DND-41 (cell line): ENCODE measurements at regions not wholly inside any gene's neighbourhood (a gene's known extent, or its start where the extent isn't known, plus 50 kb on each side); places are given as distances from the start of the nearest gene placed in this dataset.

Source experiments
- ATAC-seq: fragments of 200-7000 bp; cut with Tn5 transposase; 3 replicates; pipeline ENCODE4 v1.9.1; 2021; ENCODE audit warnings: low read depth; ENCODE audit not compliant: insufficient read depth
- DNase-seq: peaks from one replicate; pipeline ENCODE4 v3.0.0-alpha.2; 2020
- H2AFZ ChIP-seq: 2 replicates; pipeline ENCODE4 v1.6.0; 2012; ENCODE audit warnings: low read depth, low read length
- H3K27ac ChIP-seq: 2 replicates; pipeline ENCODE4 v1.5.1; 2012; ENCODE audit warnings: low read length, inconsistent platforms
- H3K27me3 ChIP-seq: fragments of 200-600 bp; sonication (generic); 2 replicates; pipeline ENCODE4 v1.6.0; 2012; ENCODE audit warnings: low read length, mild to moderate bottlenecking, inconsistent platforms; ENCODE audit not compliant: insufficient read depth, poor library complexity
- H3K36me3 ChIP-seq: 2 replicates; pipeline ENCODE4 v1.5.1; 2012; ENCODE audit warnings: low read length, inconsistent platforms; ENCODE audit not compliant: insufficient read depth
- H3K4me1 ChIP-seq: 2 replicates; pipeline ENCODE4 v1.5.1; 2012; ENCODE audit warnings: mild to moderate bottlenecking, low read length; ENCODE audit not compliant: insufficient read depth
- H3K4me2 ChIP-seq: 2 replicates; pipeline ENCODE4 v1.6.0; 2012; ENCODE audit warnings: mild to moderate bottlenecking, moderate library complexity, low read length, inconsistent platforms; ENCODE audit not compliant: insufficient read depth
- H3K4me3 ChIP-seq, 2 experiments: fragments of 200-600 bp in 1 of 2; shearing (Covaris generic) in 1 of 2; 2 replicates each; pipeline ENCODE4 v1.5.1; 2012 to 2016; ENCODE audit warnings: inconsistent platforms in 2 of 2, low read length in 2 of 2, mild to moderate bottlenecking in 2 of 2, low read depth in 1 of 2, moderate library complexity in 1 of 2
- H3K79me2 ChIP-seq: 2 replicates; pipeline ENCODE4 v1.6.0; 2012; ENCODE audit warnings: low read length, inconsistent platforms; ENCODE audit not compliant: insufficient read depth
- H3K9ac ChIP-seq: 2 replicates; pipeline ENCODE4 v1.6.0; 2012; ENCODE audit warnings: low read depth, mild to moderate bottlenecking, inconsistent platforms, low read length, moderate library complexity
- H3K9me3 ChIP-seq: 2 replicates; pipeline ENCODE4 v1.5.1; 2012; ENCODE audit warnings: low read length, moderate library complexity, mild to moderate bottlenecking, inconsistent platforms; ENCODE audit not compliant: insufficient read depth, severe bottlenecking
- H4K20me1 ChIP-seq: 2 replicates; pipeline ENCODE4 v1.6.0; 2012; ENCODE audit warnings: low read length; ENCODE audit not compliant: insufficient read depth
- EZH2 ChIP-seq: IDR thresholded peaks from 3 replicates; pipeline ENCODE4 v1.6.1; 2012; ENCODE audit warnings: borderline replicate concordance, low read depth, mild to moderate bottlenecking, moderate library complexity, low read length, inconsistent platforms; ENCODE audit not compliant: severe bottlenecking
- TF ChIP-seq, protein P1 (sequence below): IDR thresholded peaks from 2 replicates; pipeline ENCODE4 v1.5.1; 2012; ENCODE audit warnings: borderline replicate concordance, low read length, moderate library complexity, mild to moderate bottlenecking; ENCODE audit not compliant: poor library complexity, severe bottlenecking; ENCODE audit errors: extremely low read depth

DNA sequence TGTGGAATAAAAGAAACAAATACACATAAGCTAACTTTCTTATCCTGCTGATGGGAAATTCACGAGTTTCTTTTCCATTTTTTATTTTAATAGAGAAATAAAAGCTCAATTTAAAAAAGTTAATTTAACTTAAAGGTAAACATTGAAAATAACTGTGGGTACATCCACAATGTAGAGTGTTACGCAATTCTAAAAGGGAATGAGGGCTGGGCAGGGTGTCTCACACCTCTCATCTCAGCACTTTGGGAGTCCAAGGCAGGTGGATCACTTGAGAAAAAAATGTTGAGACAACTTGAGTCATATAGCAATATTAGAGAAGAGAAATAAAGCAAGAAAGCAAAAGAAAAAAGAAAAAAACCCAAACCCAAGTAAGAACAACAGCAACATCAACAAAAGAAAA is 207.0 kb downstream of the DIPK2A start:
- no peaks in the 10 kb centered on the region for H3K4me1 ChIP-seq

DNA sequence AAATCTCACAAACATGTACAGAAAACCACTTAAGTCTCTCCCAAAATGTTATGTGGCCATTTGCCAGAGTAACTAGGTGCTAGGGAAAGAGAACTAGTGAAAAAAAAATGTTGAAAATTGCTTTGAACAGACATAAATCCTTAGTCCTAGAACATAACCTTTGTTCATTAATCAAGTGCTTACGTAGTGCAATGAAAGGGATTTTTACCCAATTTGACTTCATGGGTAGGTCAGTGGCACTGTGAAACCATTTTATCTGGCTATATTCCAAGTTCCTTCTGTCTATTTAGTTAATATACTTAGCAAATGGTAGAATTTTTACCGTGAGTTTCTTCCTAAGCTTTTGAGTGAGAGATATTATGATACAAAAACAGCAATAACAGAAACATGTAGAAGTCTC is 209.4 kb downstream of the DIPK2A start:
- no peak overlapping the region for H3K27ac ChIP-seq

More for the DNA sequence above, 207.0 kb downstream of the DIPK2A start:
- Histone ChIP-seq H3K36me3 (no peaks in the 10 kb centered on the region), H3K27ac (no peak overlapping the region), H3K9ac (no peak overlapping the region), H3K4me2 (no peak overlapping the region), H3K9me3 (no peaks in the 10 kb centered on the region), H2AFZ (no peak overlapping the region), H3K79me2 (no peaks in the 10 kb centered on the region), H3K27me3 (no peaks in the 10 kb centered on the region), H3K4me3 (no peak overlapping the region), H4K20me1 (no peaks in the 10 kb centered on the region)
- no peak for DNase-seq
- no peak for ATAC-seq
- no peak for TF ChIP-seq EZH2
- TF ChIP-seq, protein P1, sequence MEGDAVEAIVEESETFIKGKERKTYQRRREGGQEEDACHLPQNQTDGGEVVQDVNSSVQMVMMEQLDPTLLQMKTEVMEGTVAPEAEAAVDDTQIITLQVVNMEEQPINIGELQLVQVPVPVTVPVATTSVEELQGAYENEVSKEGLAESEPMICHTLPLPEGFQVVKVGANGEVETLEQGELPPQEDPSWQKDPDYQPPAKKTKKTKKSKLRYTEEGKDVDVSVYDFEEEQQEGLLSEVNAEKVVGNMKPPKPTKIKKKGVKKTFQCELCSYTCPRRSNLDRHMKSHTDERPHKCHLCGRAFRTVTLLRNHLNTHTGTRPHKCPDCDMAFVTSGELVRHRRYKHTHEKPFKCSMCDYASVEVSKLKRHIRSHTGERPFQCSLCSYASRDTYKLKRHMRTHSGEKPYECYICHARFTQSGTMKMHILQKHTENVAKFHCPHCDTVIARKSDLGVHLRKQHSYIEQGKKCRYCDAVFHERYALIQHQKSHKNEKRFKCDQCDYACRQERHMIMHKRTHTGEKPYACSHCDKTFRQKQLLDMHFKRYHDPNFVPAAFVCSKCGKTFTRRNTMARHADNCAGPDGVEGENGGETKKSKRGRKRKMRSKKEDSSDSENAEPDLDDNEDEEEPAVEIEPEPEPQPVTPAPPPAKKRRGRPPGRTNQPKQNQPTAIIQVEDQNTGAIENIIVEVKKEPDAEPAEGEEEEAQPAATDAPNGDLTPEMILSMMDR, result no peak

DNA sequence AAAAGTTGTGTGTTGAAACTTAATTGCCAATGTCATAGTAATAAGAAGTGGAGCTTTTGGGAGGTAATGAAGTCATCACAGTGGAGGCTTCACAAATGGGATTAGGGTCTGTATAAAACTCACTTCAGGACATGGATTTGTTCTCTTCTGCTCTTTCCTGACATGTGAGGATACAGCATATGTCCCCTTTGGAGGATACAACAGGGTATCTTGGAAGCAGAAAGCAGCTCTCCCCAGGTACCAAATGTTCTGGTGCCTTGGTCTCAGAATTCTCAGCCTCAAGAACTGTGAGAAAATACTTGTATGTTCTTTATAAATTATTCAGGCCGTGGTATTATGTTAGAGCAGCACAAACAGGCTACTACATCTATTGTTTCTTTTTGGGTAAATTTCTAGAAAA is 210.9 kb downstream of the DIPK2A start:
- no peaks in the 10 kb centered on the region for H3K9me3 ChIP-seq
- H3K27ac ChIP-seq, result no peak overlapping the region
- H3K79me2 ChIP-seq, result no peaks in the 10 kb centered on the region
- H3K27me3 ChIP-seq, result no peaks in the 10 kb centered on the region
- peaks cover 1% of the 10 kb centered on the region for H3K4me1 ChIP-seq
- no peak overlapping the region for H3K4me2 ChIP-seq
- H3K9ac ChIP-seq, result no peak overlapping the region
- no peak for DNase-seq
- no peak for ATAC-seq
- no peak overlapping the region for H3K4me3 ChIP-seq
- H4K20me1 ChIP-seq, result no peaks in the 10 kb centered on the region
- H3K36me3 ChIP-seq, result no peaks in the 10 kb centered on the region
- TF ChIP-seq, protein P1, result no peak
- TF ChIP-seq EZH2, result no peak
- no peak overlapping the region for H2AFZ ChIP-seq

More for the DNA sequence above, 209.4 kb downstream of the DIPK2A start:
- ATAC-seq (no peak), DNase-seq (no peak)
- Histone ChIP-seq H3K9ac (no peak overlapping the region), H2AFZ (no peak overlapping the region), H3K9me3 (no peaks in the 10 kb centered on the region), H3K36me3 (no peaks in the 10 kb centered on the region), H4K20me1 (no peaks in the 10 kb centered on the region), H3K4me2 (no peak overlapping the region), H3K79me2 (no peaks in the 10 kb centered on the region), H3K4me1 (no peaks in the 10 kb centered on the region), H3K4me3 (no peak overlapping the region), H3K27me3 (no peaks in the 10 kb centered on the region)
- TF ChIP-seq EZH2, result no peak
- TF ChIP-seq, protein P1, result no peak

DNA sequence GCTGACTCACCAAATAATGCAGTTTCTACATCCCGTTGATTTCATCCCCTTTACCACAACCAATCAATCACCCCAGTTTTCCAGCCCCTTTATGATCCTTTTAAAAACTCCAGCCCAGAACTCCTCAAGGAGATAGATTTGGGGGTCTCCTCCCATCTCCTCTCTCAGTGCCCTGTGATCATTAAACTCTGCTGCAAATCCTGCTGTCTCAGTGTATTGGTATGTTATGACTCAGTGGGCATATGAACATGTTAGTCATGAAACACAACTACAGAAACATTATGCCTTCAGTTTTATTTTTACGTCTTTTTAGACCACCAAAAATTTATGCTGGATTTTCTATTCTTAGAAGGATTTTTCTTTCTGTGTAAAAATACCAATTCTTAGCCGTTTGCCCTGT is 213.7 kb downstream of the DIPK2A start:
- H3K27me3 ChIP-seq, result no peaks in the 10 kb centered on the region
- no peak for ATAC-seq
- H3K9me3 ChIP-seq, result no peaks in the 10 kb centered on the region
- no peaks in the 10 kb centered on the region for H4K20me1 ChIP-seq
- H3K4me2 ChIP-seq, result no peak overlapping the region
- no peak for DNase-seq
- H3K4me1 ChIP-seq, result peaks cover 18% of the 10 kb centered on the region
- TF ChIP-seq EZH2, result no peak
- TF ChIP-seq, protein P1, result no peak
- no peak overlapping the region for H3K27ac ChIP-seq
- H2AFZ ChIP-seq, result no peak overlapping the region
- no peak overlapping the region for H3K9ac ChIP-seq
- H3K79me2 ChIP-seq, result no peaks in the 10 kb centered on the region
- H3K36me3 ChIP-seq, result no peaks in the 10 kb centered on the region
- H3K4me3 ChIP-seq, result no peak overlapping the region
